GM18511 (cell line): ENCODE measurements at regions not wholly inside any gene's neighbourhood (a gene's known extent, or its start where the extent isn't known, plus 50 kb on each side); places are given as distances from the start of the nearest gene placed in this dataset.
A peak's percentile ranks its signal among the peaks of the same experiment; 100 is the strongest.
"Not testable (repeated sequence)": the region's sequence is repeated elsewhere in the genome, so short reads cannot be mapped to it uniquely, and the experiment has no call there.

Experiments used
- ATAC-seq: cut with Tn5 transposase; IDR thresholded peaks from one replicate; pipeline ENCODE4 v1.9.1; 2021; ENCODE audit warnings: mild to moderate bottlenecking, moderate library complexity; ENCODE audit not compliant: unreplicated experiment

DNA sequence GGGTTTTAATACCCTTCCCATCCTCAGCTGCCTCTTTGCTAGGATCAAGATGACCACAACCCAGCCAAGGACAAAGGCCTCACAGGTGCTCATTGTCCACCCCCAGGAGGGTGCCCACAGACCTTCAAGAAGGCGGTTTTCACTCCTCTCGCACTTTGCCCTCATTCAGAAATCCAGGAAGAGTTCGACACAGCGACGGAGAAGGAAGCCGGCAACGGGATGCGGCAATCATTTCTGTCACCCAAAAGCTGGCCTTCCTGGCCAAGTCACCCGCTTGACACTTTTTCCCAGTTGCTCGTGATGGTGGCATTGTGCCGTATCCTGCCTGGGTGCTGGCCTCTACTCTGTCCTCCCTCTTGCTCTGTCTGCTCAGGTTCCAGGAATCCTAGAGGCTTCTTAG is 293.0 kb upstream of the ZNF337 start:
- not testable (repeated sequence) for ATAC-seq

DNA sequence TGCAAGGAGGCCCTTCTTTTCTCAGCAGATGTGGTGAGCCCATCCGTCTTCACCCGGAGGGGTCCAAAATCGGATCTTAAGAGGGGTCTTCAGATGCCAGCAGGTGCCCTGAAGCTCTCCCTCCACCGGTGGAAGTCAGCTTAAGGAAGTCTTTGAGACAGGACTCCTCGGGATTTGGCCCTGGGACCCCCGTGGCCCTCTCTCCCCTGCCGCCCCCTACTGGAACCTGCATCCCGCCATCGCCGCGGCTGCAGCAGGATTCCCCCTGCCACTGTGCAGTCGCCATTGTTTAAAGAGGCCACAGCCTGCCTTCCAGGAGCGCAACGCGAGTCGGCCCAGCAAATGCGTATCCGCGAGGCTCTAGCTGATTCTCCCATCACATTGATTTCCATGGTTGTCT is 292.5 kb upstream of the ZNF337 start:
- ATAC-seq = no peak

DNA sequence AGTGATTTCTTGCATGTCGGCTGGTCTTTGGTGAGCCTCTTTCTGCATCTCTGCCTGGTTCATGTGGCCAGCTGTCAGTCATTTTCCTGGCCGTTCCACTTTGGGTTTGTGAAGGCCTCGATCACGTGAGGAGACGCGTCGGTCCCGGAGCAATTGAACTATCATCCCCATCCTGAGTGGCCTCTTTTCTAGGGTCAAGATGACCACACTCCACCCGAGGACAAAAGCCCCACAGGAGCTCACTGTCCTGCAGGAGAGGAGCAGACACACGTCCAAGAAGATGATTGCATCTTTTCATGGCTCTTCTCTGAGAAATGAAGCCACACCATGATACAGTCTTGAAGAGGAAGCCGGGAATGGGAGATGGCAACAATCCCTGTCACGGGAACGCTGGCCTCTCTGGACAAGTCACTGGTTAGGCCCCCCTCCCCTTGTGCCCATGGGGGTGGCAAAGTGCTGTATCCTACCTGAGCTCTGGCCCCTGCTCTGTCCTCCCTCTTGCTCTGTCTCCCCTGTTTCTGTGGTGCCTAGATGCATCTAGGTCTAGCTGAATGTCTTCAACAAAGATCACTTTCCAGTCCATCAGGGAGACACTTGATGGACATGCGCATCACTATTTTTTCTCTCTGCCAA is 291.4 kb upstream of the ZNF337 start:
- not testable (repeated sequence) for ATAC-seq

- ATAC-seq = peak; percentile 94
Observed at GRCh38 chr20:25987073-25987927, 290.6 kb upstream of the ZNF337 start.

DNA sequence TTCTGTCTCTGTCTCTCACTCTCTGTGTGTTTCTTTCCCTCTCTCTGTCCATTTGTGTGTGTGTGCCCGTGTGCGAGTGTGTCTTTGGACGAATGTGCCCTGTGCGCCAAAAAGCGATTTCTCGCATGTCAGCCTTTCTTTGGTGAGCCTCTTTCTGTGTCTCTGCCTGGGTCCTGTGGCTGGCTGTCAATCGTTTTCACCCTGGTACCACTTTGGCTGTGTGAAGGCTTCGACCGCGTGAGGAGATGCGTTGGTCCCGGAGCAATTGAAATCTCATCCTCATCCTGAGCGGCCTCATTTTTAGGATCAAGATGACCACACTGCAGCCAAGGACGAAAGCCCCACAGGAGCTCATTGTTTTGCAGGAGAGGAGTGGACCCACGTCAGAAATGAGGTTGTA is 288.9 kb upstream of the ZNF337 start:
- ATAC-seq = no peak

DNA sequence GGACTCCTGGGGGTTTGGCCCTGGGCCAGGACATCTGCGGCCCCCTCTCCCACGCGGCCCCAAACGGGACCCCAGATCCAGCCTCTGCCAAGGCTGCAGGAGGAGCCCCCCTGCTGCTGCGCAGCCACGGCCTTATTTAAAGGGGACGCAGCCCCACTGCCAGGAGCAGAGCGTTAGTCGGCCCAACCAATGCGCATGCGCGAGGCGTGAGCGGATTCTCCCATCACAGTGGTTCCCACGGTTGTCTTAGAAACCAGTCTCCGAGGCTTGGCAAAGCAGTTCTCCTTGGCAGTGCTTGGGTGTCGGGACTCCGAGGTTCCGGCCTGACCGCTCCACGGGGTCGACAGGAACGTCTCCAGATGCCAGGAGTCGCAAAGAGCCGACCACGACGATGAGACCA is 288.3 kb upstream of the ZNF337 start:
- no peak for ATAC-seq

GRCh38 chr20:25982701-25983100 is 286.0 kb upstream of the ZNF337 start:
- not testable (repeated sequence) for ATAC-seq

DNA sequence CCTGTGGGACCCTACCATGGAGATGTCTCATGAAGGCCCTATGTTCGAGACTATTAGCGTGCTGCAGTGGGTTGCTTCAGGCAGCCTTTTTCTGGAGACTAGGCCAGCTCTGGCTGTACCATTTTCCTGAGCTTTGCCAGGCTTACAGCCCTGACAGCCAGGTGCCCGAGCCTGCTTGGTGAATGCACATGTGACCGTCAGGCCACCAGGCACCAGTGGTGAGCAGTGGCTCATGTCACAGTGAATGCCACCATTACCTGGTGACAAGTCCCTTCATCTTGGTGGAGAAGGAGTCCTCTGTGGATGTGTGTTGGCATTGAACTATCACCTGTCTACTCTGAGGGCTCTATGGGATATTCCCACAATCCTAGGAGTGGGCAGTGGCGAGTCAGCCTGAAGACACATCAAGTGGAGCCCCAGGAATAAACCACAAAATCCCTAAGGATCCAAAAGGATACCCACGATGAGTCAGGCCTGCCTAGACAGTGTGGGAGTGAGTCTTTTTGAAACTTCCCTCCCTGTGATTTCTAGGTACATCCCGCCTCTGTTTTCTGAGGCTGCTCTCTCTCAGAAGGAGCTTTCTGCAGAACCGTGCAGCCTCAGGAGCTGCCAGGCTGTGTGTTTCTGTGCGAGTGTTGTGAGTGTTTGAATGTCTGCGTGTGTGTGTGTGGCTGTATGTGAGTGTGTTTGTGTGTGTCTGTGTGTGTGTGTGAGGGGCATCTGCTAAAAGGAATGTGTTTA is 282.0 kb upstream of the ZNF337 start:
- ATAC-seq = not testable (repeated sequence)

- ATAC-seq = not testable (repeated sequence)
Observed at GRCh38 chr20:25975816-25976215, 279.2 kb upstream of the ZNF337 start.

- ATAC-seq = not testable (repeated sequence)
Observed at GRCh38 chr20:25965203-25965602, 268.6 kb upstream of the ZNF337 start.

- not testable (repeated sequence) for ATAC-seq
Observed at GRCh38 chr20:25953876-25954275, 257.2 kb upstream of the ZNF337 start.

DNA sequence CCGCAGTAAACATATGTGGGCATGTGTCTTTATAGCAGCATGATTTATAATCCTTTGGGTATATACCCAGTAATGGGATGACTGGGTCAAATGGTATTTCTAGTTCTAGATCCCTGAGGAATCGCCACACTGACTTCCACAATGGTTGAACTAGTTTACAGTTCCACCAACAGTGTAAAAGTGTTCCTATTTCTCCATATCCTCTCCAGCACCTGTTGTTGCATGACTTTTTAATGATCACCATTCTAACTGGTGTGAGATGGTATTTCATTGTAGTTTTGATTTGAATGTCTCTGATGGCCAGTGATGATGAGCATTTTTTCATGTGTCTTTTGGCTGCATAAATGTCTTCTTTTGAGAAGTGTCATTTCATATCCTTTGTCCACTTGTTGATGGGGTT is 238.6 kb upstream of the ZNF337 start:
- not testable (repeated sequence) for ATAC-seq

- not testable (repeated sequence) for ATAC-seq
Observed at GRCh38 chr20:25932806-25933205, 236.2 kb upstream of the ZNF337 start.

GRCh38 chr20:25932170-25932569 is 235.5 kb upstream of the ZNF337 start:
- ATAC-seq = not testable (repeated sequence)

DNA sequence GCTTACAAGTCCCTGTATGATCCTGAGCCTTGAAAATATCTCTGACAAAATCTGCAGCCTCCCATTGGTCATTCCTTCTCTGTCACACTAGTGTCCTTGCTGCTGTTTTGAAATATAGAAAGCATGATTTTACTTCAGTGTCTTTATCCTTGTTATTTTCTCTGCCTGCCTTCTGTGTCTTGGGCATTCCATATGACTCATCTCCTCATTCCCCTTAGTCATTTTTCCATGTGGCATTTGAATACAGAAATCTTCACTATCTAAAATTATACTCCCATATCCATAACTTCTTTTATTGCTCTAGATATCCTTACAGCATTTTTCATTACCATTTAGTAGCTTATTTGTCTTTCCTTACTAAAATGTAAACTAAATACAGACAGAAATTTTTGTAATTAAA is 205.7 kb upstream of the ZNF337 start:
- not testable (repeated sequence) for ATAC-seq

DNA sequence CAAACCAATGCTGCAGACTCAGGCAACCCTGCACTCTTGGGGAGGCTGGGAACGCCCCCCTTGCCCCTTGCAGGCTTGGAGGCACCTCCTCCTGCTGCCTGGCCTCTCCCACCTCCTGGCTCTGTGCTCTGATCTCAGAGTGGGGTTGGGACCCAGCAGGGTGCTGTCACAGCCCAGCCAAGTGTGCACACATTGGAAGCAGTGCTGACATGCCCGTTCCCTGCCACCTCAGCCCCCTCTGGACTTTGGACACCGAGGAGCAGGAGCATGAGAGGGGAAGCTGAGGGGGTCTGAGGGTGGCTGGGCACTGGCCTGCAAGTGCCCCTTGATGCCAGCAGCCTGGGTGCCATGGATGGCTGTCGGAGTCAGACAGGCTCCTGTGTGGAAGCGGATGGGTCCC is 202.0 kb upstream of the ZNF337 start:
- not testable (repeated sequence) for ATAC-seq

DNA sequence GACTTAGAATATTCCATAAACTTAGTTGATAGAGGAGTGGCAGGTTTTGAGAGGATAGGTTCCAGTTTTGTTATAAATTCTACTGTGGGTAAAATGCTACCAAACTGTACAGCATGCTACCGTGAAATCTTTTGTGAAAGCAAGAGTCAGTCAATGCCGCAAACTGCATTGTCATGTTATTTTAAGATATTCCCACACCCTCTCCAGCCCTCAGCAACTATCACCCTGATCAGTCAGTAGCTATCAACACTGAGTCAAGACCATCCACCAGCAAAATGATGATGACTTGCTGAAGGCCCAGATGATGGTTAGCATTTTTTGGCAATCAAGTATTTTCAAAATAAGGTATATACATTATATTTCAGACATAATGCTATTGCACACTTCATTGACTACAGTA is 182.4 kb upstream of the ZNF337 start:
- not testable (repeated sequence) for ATAC-seq

DNA sequence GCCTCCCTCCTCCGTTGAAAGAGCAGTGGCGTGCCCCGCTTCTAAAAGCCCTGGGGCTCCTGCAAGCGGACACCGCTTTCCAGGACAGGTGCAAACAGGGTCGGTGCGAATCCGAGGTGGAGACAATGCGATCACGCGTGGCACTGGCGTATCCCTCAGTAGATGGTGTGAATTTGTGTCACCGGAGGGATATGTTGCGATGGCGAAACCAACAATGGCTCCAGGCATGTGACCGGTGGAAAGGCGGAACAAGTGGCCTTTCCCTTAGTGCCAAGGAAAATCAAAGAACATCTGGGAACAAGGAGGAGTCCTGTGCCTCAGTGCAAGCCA is 172.0 kb upstream of the ZNF337 start:
- ATAC-seq = not testable (repeated sequence)

DNA sequence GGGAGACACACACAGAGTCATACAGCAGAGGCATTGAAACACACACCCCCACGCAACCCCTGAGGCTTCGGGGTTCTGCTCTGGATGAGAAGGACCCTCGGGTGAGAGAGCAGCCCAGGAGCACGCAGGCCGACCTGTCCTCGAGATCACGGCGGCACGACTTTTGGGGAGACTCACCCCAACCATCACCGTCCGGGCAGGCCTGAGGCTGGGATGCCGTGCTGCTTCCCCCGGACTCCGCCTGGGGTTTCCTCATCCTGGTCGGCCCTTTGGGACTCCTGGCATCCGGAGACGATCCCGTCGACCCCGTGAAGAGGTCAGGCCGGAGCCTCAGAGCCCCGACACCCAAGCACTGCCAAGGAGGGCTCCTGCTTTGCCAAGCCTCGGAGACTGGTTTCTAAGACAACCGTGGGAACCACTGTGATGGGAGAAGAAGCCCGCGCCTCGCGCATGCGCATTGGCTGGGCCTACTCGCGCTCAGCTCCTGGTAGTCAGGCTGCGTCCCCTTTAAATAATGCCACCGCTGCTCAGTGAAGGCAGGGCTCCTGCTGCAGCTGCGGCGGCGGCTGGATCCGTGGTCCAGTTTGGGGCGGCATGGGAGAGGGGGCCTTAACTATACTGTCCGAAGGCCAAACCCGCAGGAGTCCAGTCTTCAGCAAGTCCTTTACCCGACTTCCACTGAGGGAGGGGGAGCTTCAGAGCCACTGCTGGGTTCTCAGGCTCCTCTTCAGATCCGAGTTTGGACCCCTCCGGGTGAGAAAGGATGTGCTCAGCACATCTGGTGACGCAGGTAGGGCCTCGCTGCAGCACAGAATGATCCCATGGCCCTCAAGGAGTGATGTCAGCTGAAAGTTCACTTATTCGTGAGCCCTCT is 171.4 kb upstream of the ZNF337 start:
- ATAC-seq = peak; percentile 76

DNA sequence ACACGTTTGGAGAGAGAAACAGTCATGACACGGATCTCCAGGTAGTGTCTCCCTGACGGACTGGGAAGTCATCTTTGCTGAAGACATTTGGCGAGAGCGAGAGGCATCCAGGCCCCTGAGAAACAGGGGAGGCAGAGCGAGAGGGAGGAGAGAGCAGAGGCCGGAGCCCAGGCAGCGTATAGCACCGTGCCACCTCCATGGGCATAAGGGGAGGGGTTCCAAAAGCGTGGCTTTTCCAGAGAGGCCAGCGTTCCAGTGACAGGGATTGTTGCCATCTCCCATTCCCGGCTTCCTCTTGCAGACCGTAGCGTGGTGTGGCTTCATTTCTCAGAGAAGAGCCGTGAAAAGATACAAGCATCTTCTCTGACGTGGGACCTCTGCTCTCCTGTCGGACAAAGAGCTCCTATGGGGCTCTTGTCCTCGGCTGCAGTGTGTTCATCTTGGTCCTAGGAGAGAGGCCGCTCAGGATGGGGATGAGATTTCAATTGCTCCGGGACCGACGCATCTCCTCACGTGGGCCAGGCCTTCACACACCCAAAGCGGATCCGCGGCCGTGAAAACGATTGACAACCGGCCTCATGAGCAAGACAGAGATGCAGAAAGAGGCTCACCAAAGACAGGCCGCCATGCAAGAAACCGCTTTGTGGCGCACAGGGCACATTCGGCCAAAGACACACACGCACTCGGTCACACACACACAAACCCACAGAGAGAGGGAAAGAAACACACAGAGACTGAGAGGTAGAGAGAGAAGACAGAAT is 170.5 kb upstream of the ZNF337 start:
- ATAC-seq = not testable (repeated sequence)
